Chondrocyte (in vitro differentiated cells): ENCODE measurements at regions not wholly inside any gene's neighbourhood (a gene's known extent, or its start where the extent isn't known, plus 50 kb on each side); places are given as distances from the start of the nearest gene placed in this dataset.

Experiments
- DNase-seq: peaks from one replicate; pipeline ENCODE4 v3.0.0; 2021; ENCODE audit warnings: mixed read lengths, low spot score
- H3K27ac Mint-ChIP-seq: one replicate; pipeline ENCODE4 v1.8.0; 2021; ENCODE audit warnings: mild to moderate bottlenecking, moderate library complexity, mixed read lengths; ENCODE audit not compliant: unreplicated experiment
- H3K27me3 Mint-ChIP-seq: 2 replicates; pipeline ENCODE4 v1.8.0; 2021; ENCODE audit warnings: low read depth, mixed read lengths
- H3K36me3 Mint-ChIP-seq: 2 replicates; pipeline ENCODE4 v1.8.0; 2021; ENCODE audit warnings: low read depth, mixed read lengths
- H3K4me1 Mint-ChIP-seq: 2 replicates; pipeline ENCODE4 v1.8.0; 2021; ENCODE audit warnings: low read depth, mild to moderate bottlenecking, mixed read lengths
- H3K4me3 Mint-ChIP-seq: one replicate; pipeline ENCODE4 v1.8.0; 2021; ENCODE audit warnings: mild to moderate bottlenecking, moderate library complexity, mixed read lengths; ENCODE audit not compliant: unreplicated experiment
- H3K9me3 Mint-ChIP-seq: 2 replicates; pipeline ENCODE4 v1.8.0; 2021; ENCODE audit warnings: low read depth, mixed read lengths
- TF ChIP-seq, protein P1 (sequence below): fragments of 200-600 bp; sonication (generic); IDR thresholded peaks from 2 replicates; pipeline ENCODE4 v1.5.0; 2021; ENCODE audit warnings: antibody characterized with exemption, mild to moderate bottlenecking, moderate library complexity

DNA sequence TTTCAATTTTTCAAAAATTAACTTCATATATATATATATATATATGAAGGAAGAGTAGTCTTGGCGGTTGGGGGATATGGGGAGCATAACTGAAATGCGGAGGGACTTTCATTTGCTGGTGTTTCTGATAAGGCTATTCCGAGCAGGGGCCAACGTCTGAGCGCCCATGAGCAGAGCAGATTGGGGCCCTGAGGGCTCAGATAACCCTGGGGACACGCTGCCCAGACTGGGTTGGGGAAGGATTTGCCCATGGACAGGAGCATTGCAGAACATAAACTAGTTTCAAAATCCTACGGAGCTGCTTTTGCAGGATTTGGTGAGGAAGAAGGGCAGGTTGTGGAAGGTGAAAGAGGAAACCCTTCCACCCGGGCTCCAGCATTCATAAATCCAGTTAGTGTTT is 240.2 kb downstream of the IRX1 start:
- no peak overlapping the region for H3K4me3 Mint-ChIP-seq
- no peaks in the 10 kb centered on the region for H3K36me3 Mint-ChIP-seq
- no peaks in the 10 kb centered on the region for H3K4me1 Mint-ChIP-seq
- TF ChIP-seq, protein P1, sequence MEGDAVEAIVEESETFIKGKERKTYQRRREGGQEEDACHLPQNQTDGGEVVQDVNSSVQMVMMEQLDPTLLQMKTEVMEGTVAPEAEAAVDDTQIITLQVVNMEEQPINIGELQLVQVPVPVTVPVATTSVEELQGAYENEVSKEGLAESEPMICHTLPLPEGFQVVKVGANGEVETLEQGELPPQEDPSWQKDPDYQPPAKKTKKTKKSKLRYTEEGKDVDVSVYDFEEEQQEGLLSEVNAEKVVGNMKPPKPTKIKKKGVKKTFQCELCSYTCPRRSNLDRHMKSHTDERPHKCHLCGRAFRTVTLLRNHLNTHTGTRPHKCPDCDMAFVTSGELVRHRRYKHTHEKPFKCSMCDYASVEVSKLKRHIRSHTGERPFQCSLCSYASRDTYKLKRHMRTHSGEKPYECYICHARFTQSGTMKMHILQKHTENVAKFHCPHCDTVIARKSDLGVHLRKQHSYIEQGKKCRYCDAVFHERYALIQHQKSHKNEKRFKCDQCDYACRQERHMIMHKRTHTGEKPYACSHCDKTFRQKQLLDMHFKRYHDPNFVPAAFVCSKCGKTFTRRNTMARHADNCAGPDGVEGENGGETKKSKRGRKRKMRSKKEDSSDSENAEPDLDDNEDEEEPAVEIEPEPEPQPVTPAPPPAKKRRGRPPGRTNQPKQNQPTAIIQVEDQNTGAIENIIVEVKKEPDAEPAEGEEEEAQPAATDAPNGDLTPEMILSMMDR: no peak
- H3K27ac Mint-ChIP-seq: no peak overlapping the region
- H3K27me3 Mint-ChIP-seq: no peaks in the 10 kb centered on the region
- peaks cover 11% of the 10 kb centered on the region for H3K9me3 Mint-ChIP-seq
- DNase-seq: no peak

DNA sequence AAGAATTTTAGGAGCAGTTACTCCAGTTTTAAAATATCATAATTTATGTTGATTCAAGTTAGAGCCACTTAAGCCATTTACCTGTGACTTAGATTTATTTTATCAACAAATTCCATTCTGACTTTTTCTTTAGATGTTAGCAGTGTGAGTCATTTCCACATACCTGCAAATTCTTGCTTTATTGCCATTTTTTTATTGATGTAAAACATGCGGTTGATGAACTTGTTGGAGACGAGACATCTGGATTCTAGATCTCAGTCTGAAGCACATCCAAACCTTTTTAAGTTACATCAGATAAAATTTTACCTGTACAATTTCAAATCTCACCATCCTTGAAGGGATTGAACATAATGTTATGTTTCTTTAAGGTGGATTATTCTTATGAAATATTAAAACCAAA is 240.9 kb downstream of the IRX1 start:
- H3K36me3 Mint-ChIP-seq: no peaks in the 10 kb centered on the region
- peaks cover 10% of the 10 kb centered on the region for H3K9me3 Mint-ChIP-seq
- H3K4me1 Mint-ChIP-seq: no peaks in the 10 kb centered on the region
- H3K4me3 Mint-ChIP-seq: no peak overlapping the region
- DNase-seq: no peak
- H3K27ac Mint-ChIP-seq: no peak overlapping the region
- no peaks in the 10 kb centered on the region for H3K27me3 Mint-ChIP-seq
- TF ChIP-seq, protein P1: no peak

DNA sequence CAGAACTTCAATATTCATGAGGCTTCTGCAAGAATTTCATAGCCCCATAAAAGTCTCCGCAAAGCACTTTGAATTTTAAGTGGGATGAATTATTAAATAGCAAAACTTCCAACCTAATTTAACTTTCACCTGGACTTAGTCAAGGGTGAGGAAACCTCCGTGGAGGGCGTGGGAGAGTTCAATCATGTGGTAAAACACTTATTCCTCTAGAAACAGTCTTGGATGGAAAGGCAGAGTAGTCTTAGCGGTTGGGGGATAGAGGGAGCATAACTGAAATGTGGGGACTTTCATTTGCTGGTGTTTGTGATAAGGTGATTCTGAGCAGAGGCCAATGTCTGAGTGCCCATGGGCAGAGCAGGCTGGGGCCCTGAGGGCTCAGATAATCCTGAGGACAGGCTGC is 241.9 kb downstream of the IRX1 start:
- no peak overlapping the region for H3K4me3 Mint-ChIP-seq
- H3K4me1 Mint-ChIP-seq: no peaks in the 10 kb centered on the region
- TF ChIP-seq, protein P1: no peak
- no peak overlapping the region for H3K27ac Mint-ChIP-seq
- DNase-seq: no peak
- H3K9me3 Mint-ChIP-seq: peaks cover 8% of the 10 kb centered on the region
- no peaks in the 10 kb centered on the region for H3K36me3 Mint-ChIP-seq
- H3K27me3 Mint-ChIP-seq: no peaks in the 10 kb centered on the region

DNA sequence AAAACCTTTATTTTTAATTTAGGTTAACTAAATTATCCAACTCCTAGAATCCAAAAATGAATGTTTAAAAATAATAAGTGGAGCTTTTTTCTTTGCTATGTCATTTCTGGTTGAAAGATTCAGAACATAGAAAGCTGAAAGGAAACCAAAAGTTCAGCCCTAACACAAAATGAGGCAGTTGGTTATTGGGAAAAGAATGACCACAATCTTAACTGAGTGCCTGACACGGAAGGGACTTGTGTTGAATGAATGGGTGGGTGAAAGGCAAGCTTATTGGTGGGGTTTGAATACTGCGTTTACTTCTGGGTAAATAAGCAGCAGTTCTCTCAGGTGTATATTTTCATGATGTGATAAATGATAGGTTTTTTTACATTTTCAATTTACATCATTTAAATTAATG is 243.5 kb downstream of the IRX1 start:
- no peak overlapping the region for H3K4me3 Mint-ChIP-seq
- H3K4me1 Mint-ChIP-seq: no peaks in the 10 kb centered on the region
- H3K36me3 Mint-ChIP-seq: no peaks in the 10 kb centered on the region

DNA sequence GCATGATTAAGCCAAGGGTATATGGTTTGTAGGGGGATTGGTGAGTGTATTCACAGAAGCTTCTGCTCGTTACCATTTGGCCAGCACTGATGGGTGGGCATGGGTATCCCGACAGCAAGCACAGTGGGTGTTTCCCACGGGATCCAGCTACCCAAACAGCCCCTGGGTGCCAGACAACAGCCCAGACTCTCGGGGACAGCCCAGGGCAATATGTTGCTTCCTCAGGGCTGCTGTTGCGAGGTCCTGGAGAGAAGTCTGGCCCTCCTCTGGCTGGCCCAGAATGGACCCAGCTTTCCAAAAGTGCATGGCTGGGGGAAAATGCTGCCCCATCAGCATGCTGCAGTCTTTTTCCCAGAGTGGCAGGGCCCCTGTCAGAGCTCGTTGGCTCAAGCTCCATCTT is 247.0 kb downstream of the IRX1 start:
- DNase-seq: no peak
- Mint-ChIP-seq H3K9me3 (peaks cover 16% of the 10 kb centered on the region), H3K4me3 (no peak overlapping the region), H3K36me3 (no peaks in the 10 kb centered on the region), H3K27ac (no peak overlapping the region), H3K27me3 (no peaks in the 10 kb centered on the region), H3K4me1 (no peaks in the 10 kb centered on the region)
- TF ChIP-seq, protein P1: no peak

More for the DNA sequence above, 243.5 kb downstream of the IRX1 start:
- Mint-ChIP-seq H3K27ac (no peak overlapping the region), H3K27me3 (no peaks in the 10 kb centered on the region), H3K9me3 (peaks cover 2% of the 10 kb centered on the region)
- TF ChIP-seq, protein P1: no peak
- no peak for DNase-seq
